ENCODE measurements at regions not wholly inside any gene's neighbourhood (a gene's known extent, or its start where the extent isn't known, plus 50 kb on each side); places are given as distances from the start of the nearest gene placed in this dataset.

DNA sequence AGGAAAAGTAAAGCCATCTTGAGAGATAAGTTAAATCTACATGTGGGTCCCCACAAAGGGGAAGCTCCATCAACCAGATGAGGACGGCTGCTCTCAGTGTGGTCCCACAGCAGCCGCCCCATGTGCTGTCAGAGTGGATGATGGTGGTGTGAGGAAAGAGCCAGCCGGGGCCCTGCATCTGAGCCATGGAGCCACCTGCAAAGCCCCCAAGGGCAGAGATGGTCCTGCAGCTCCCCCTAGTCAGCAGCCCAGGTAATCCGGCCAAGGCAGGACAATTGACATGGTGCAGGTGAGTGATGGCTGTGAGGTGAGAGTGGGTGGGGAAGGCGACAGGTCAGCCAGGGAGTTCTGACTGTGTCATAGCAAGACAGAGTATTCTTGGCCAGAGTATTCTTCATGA lies 458.8 kb downstream of the ICE1 start:
- ATAC-seq (peak in 3 of 4 donors; percentile 36 to 53 (median 38)), DNase-seq (no peak)
- no peaks in the 10 kb centered on the region for H3K36me3 ChIP-seq
- no peaks in the 10 kb centered on the region for H3K27me3 ChIP-seq
- 29% methylated on average over 1 of the region's 5 CpGs for WGBS (ENCODE audit: insufficient coverage, low coverage, low lambda C conversion rate, missing lambda C conversion rate)
- TF ChIP-seq POLR2A (IDR thresholded peaks at IDR 0.05) = no peak
- TF ChIP-seq, protein P1, sequence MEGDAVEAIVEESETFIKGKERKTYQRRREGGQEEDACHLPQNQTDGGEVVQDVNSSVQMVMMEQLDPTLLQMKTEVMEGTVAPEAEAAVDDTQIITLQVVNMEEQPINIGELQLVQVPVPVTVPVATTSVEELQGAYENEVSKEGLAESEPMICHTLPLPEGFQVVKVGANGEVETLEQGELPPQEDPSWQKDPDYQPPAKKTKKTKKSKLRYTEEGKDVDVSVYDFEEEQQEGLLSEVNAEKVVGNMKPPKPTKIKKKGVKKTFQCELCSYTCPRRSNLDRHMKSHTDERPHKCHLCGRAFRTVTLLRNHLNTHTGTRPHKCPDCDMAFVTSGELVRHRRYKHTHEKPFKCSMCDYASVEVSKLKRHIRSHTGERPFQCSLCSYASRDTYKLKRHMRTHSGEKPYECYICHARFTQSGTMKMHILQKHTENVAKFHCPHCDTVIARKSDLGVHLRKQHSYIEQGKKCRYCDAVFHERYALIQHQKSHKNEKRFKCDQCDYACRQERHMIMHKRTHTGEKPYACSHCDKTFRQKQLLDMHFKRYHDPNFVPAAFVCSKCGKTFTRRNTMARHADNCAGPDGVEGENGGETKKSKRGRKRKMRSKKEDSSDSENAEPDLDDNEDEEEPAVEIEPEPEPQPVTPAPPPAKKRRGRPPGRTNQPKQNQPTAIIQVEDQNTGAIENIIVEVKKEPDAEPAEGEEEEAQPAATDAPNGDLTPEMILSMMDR (IDR thresholded peaks at IDR 0.05) = peak in 1 of 4 donors; percentile 35
- no peak overlapping the region for H3K27ac ChIP-seq
- no peaks in the 10 kb centered on the region for H3K4me1 ChIP-seq
- H3K9me3 ChIP-seq = no peaks in the 10 kb centered on the region
- H3K4me3 ChIP-seq = no peak overlapping the region
- intact Hi-C loops (cut with DNase I) = loop anchor here in 1 of 2 donors (10.0 kb wide), 1 partner anchor 664 kb away; no protein-coding TSS in a partner anchor

- no peak for ATAC-seq
- TF ChIP-seq, protein P1 (IDR thresholded peaks at IDR 0.05) = no peak
- no peak for TF ChIP-seq POLR2A (IDR thresholded peaks at IDR 0.05)
- Histone ChIP-seq H3K27me3 (no peaks in the 10 kb centered on the region), H3K27ac (no peak overlapping the region), H3K36me3 (no peaks in the 10 kb centered on the region), H3K9me3 (no peaks in the 10 kb centered on the region), H3K4me3 (no peak overlapping the region), H3K4me1 (no peaks in the 10 kb centered on the region)
- intact Hi-C loops (cut with DNase I) = loop anchor here in 1 of 2 donors (10.0 kb wide), 1 partner anchor 665 kb away; no protein-coding TSS in a partner anchor
- no peak for DNase-seq
- 66% methylated on average over 7 of the region's 9 CpGs for whole genome bisulfite sequencing (ENCODE audit: insufficient coverage, low coverage, low lambda C conversion rate, missing lambda C conversion rate)
Observed at GRCh38 chr5:5880077-5880763, 457.7 kb downstream of the ICE1 start.

GRCh38 chr5:5857396-5857795 lies 434.9 kb downstream of the ICE1 start:
- no peak for DNase-seq
- H3K36me3 ChIP-seq = no peaks in the 10 kb centered on the region
- WGBS (ENCODE audit: insufficient coverage, low coverage, low lambda C conversion rate, missing lambda C conversion rate) = 71% methylated on average over 4 of the region's 4 CpGs
- no peaks in the 10 kb centered on the region for H3K4me1 ChIP-seq
- H3K9me3 ChIP-seq = no peaks in the 10 kb centered on the region
- H3K4me3 ChIP-seq = no peak overlapping the region
- TF ChIP-seq, protein P1 (IDR thresholded peaks at IDR 0.05) = no peak
- no peak for TF ChIP-seq POLR2A (IDR thresholded peaks at IDR 0.05)
- intact Hi-C loops (cut with DNase I) = no loop called here
- no peaks in the 10 kb centered on the region for H3K27me3 ChIP-seq
- no peak for ATAC-seq
- no peak overlapping the region for H3K27ac ChIP-seq

DNA sequence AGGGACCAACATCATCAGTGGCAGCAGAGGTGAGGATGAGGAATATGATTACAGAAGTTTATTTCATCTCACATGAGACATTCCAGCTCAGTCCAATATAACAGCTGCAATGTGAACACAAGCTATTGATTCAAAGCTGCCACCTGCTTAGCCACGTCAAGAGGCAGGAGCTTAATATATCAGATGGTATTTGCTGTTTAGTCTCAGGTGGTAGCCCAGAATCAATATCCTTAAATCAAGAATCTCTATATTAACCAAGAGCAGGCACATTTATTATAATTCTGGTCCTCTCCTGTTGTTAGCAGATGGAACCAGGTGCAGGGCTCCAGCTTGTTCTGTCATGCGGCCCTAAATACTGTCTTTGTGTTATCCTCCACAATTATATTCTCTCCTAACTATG lies 431.6 kb downstream of the ICE1 start:
- intact Hi-C loops (cut with DNase I) = no loop called here
- no peak for ATAC-seq
- WGBS (ENCODE audit: insufficient coverage, low coverage, low lambda C conversion rate, missing lambda C conversion rate) = 58% methylated on average over 2 of the region's 2 CpGs

More for the DNA sequence above, 431.6 kb downstream of the ICE1 start:
- TF ChIP-seq, protein P1 (IDR thresholded peaks at IDR 0.05) = no peak
- no peak for TF ChIP-seq POLR2A (IDR thresholded peaks at IDR 0.05)
- Histone ChIP-seq H3K4me3 (no peak overlapping the region), H3K27ac (no peak overlapping the region), H3K27me3 (no peaks in the 10 kb centered on the region), H3K9me3 (no peaks in the 10 kb centered on the region), H3K4me1 (no peaks in the 10 kb centered on the region), H3K36me3 (no peaks in the 10 kb centered on the region)
- no peak for DNase-seq
